D721Med (cell line): ENCODE measurements at regions not wholly inside any gene's neighbourhood (a gene's known extent, or its start where the extent isn't known, plus 50 kb on each side); places are given as distances from the start of the nearest gene placed in this dataset.

Source experiments
- DNase-seq: peaks from one replicate; pipeline ENCODE4 v3.0.0; 2011; ENCODE audit warnings: low spot score; ENCODE audit not compliant: insufficient read length
- FAIRE-seq: peaks from 2 replicates; lab custom pipeline; 2011; peaks lifted over from hg19 to GRCh38; lab: Jason Lieb, UNC
- TF ChIP-seq, protein P1 (sequence below): IDR thresholded peaks from 2 replicates; pipeline ENCODE4 v1.5.1; 2012; ENCODE audit warnings: mild to moderate bottlenecking, control low read depth; ENCODE audit not compliant: insufficient read depth; ENCODE audit errors: missing control alignments

DNA sequence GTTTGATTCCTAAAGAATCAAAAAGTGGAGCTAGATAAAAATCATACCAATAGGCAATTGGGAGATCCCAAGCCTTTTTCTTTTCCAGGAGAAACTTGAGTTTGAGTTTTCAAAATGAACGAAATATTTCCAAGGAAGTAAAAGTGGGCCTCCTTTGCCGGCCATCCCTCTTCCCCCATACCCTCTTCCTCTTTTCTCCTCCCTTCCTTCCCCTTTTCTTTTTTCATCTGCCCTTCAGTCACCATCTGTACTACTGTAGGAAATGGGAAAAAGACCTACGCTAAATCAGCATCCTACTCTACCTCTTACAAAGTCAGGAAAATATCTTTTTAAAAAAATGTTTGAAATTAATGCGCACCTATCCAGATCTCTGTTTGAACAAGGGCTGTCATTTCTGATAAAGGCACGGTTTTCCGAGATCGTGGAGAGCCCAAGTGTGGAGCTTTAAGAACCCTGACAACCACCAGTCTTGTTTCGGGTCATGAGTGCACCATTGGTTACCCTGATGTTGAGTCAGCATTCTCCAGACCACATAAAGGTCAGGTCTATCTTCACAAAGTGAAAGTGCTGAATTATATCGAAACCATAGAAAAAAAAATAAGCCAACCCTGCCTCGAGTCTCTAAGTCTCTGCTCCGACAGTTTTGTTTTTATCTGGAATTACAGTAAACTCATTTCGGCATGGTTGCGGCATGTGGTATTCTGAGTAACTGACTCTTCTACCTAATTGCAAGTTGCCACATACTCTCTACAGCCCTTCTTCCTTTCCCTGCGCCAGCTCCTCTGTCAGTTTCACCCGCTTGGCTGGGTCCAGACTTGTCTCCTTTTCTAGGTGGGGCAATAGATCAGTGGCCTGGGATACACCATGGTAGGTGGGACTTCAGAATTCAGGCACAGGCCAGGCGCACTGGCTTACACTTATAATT, 140.2 kb upstream of the KLF3 start:
- TF ChIP-seq, protein P1, sequence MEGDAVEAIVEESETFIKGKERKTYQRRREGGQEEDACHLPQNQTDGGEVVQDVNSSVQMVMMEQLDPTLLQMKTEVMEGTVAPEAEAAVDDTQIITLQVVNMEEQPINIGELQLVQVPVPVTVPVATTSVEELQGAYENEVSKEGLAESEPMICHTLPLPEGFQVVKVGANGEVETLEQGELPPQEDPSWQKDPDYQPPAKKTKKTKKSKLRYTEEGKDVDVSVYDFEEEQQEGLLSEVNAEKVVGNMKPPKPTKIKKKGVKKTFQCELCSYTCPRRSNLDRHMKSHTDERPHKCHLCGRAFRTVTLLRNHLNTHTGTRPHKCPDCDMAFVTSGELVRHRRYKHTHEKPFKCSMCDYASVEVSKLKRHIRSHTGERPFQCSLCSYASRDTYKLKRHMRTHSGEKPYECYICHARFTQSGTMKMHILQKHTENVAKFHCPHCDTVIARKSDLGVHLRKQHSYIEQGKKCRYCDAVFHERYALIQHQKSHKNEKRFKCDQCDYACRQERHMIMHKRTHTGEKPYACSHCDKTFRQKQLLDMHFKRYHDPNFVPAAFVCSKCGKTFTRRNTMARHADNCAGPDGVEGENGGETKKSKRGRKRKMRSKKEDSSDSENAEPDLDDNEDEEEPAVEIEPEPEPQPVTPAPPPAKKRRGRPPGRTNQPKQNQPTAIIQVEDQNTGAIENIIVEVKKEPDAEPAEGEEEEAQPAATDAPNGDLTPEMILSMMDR = no peak
- FAIRE-seq = no peak
- DNase-seq = no peak

DNA sequence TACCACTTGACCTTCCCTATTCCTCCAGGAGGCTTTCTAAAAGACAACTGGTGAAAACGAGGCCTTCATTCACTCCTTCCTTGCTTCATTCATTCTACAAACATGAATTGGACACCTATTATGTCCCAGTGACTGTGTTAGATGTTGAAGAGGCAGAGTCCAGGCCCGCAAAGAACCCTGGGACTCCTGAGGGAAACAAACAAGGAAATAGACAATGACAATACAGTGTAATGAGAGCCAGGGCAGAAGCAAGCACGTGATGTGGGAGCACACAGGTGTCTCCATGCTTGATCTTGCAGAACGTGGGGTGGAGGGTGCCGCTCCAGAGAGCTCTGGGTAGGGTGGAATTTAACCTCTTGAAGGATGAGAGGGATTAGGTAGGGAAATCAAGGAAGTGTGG, 137.6 kb upstream of the KLF3 start:
- FAIRE-seq = no peak
- no peak for DNase-seq
- TF ChIP-seq, protein P1 = no peak

DNA sequence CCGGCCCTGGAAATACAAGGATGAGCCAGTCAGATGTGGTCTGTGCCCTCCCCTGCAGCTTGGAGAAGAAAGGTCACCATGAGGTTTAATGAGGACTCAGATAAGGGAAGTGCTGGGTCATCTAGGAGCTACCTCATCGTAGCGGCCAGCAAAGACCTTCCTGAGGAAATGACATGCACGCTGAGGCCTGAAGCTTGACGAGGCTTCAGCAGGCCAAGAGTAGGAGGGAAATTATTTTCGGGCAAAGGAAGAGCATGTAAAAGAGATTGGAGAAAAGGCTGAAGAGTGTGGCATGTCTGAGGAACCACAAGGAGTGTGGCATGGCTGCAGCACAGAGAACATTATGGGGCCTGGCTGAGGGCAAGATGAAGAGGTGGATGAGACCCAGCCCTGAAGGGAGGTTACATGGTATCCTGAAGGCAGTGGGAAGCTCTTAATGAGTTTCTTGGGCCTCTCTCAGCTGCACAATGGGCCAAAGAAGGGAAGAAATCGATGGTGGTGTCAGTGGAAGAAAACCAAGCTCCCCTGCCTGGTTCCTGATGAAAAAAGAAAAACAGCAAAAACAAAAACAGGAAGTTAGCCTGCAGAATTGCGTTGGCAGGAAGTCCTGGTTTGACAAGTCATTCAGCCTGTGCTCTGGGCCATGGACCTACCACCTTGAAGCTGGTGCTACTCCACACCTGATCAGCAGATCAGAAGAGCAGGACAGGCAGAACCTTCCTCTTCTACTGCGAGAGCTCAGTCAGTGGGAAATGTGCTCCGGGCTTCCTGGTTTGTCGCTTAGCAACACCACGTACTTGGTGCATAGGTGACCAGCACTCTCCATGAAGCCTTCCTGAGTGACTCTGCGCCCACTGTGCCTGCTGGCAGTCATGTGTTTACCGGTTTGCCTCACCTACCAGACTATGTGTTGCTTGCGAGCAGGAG, 134.5 kb upstream of the KLF3 start:
- TF ChIP-seq, protein P1 = no peak
- FAIRE-seq = no peak
- DNase-seq = no peak

DNA sequence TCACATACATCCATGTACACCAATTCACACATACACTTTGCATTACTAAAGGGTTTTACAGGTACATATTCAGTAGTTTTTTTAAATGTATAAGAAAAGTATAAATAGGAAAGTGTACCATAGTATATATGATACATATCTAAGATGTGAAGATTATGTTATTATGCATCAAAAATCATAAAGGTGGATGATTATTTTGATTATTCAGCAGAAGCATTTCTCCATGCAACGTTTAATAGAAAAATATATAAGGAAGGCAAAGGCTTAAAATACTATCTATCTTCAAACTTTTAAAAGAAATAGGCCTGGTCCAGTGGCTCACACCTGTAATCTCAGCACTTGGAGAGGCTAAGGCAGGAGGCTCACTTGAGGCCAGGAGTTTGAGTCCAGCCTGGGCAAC, 133.5 kb upstream of the KLF3 start:
- DNase-seq (no peak), FAIRE-seq (no peak)
- TF ChIP-seq, protein P1 = no peak

DNA sequence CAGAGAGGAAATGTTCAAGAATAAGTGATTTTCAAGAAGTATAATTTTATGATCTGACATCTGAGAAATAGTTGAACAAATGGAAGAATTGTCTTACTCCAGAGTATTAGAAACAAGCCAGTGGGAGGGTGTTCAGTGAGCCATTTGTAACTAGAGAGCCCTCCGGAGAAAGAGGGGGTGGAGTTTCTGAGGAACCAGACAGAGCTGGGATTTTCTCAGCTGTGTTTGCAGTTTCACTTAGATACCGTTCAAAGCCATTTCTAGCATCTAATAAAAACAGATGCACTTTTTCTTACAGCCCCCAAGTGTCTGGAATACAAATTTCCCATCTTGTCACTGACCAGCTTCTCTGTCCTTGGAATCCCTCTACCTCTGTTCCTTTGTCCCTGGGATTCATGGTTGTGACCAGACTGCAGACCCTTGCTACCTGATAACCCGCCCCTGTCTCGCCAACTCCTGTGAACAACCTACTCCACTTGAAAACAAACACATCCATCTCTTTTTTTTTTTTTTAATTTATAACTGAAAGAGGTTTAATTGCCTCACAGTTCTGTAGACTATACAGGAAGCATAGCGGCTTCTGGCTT, 132.8 kb upstream of the KLF3 start:
- TF ChIP-seq, protein P1 = no peak
- FAIRE-seq (no peak), DNase-seq (no peak)

DNA sequence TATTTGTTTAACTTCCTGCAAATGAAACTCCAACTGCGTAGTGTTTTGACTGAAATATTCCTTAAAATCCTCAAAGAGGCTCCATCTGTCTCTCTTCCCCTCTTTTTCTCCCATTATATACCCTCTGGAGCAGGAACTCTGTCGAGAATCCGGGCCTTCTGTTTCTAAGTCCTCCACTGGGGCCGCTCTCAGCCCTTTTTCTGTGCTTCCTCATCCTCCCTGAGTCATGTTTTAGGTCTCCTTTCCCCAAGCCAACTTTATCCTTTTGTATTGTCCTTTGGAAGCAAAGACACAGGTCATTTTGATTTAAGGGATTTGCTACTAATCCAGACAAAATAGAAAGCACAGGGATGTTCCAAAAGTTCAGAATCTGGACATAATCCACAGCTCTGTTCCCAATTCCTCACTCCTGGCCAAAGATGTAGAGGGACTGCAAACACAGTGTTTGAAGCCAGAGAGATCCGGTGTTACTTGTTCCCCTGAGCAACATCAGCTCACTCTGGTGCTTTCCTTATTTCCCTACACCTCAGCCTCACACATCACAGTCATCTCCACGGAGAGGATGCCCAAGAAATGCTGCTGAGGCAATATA, 131.0 kb upstream of the KLF3 start:
- TF ChIP-seq, protein P1 = no peak
- FAIRE-seq = no peak
- no peak for DNase-seq
